ENCODE measurements at regions not wholly inside any gene's neighbourhood (a gene's known extent, or its start where the extent isn't known, plus 50 kb on each side); places are given as distances from the start of the nearest gene placed in this dataset.

DNA sequence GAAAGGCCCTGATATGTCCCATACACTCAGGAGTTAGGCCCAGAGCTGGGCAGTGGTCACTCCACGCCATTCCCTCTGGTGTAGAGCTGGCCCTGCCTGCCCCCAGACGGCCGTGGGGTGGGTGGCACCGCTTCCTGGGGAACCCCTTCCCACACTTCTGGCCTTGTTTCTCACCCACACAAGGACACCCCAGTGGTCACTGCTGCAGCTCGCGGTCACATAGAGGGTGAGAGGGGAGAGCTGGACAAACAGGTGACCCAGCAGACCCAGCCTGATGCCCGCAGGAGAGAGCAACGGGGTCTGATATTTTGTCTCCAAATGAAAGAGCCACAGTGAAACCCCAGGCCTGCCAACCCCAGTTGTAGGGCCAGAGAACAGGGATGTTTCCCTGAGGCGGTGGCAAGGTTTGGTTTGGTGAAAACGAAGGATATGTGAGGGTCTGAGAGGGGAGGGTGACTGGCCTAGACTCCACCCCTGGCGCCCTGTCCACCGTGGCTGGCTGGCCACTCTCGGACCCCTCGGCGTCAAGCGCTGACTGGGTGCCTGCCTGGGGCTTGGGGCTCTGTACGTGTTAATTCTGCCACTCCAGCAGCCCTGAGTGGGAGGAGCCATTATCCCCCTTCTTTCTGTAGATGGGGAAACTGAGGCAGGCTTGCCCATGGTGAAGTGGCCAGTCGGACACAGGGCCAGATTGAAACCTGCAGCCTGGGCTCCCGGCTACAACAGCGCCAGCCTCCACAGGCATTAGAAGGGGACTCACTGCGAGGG lies 71.0 kb upstream of the PPARA start:
- no peak overlapping the region for H2AFZ ChIP-seq (replicated peaks; ENCODE audit: low read length, poor library complexity)
- H3K79me1 ChIP-seq (ENCODE audit: low read depth in 1 of 2, low read length in 2 of 2), result peaks cover 0 to 40% of the 10 kb centered on the region in 2 experiments; a peak in 2 of 4 replicates
- no peak overlapping the region for H4K91ac ChIP-seq (ENCODE audit: insufficient read depth, low read depth, low read length)
- H3K27me3 ChIP-seq (ENCODE audit: control insufficient read depth, insufficient read depth, low read length), result no peaks in the 10 kb centered on the region
- dilution Hi-C loops (cut with HindIII; ENCODE audit: low sequenced_read_pairs, unreplicated experiment) (no loop called here), in situ Hi-C loops (cut with MboI; ENCODE audit: low sequenced_read_pairs) (no loop called here), intact Hi-C loops (cut with micrococcal nuclease) (no loop called here)
- peaks cover 60% of the 10 kb centered on the region for H4K20me1 ChIP-seq (ENCODE audit: insufficient read depth, low read length)
- peaks cover 15% of the 10 kb centered on the region for H3K9me1 ChIP-seq (ENCODE audit: insufficient read depth, low read length)
- no peak overlapping the region for H3K18ac ChIP-seq (ENCODE audit: low read depth, low read length)
- H3K56ac ChIP-seq (ENCODE audit: extremely low read depth, insufficient read depth, low read length), result no peak overlapping the region
- peak overlapping the region; percentile 7; the same call in 1 of the 2 replicates for H2AK5ac ChIP-seq (ENCODE audit: low read depth, low read length)
- 0 out of 2 replicates have a peak overlapping the region, but pooled peaks have one; percentile 13 for H2BK120ac ChIP-seq (ENCODE audit: low read depth, low read length)
- 0 out of 2 replicates have a peak overlapping the region, but pooled peaks have one; percentile 28 for H3K14ac ChIP-seq (replicated peaks; ENCODE audit: low read depth, low read length)
- peaks cover 55% of the 10 kb centered on the region for H3K4me1 ChIP-seq (ENCODE audit: control insufficient read depth, insufficient read depth, low read length)
- peak overlapping the region in 1 of 2 experiments; percentile 35; a peak in 2 of 4 replicates for H4K8ac ChIP-seq (ENCODE audit: low read depth in 2 of 2, low read length in 2 of 2)
- ChIA-PET CTCF (interaction anchor here (0.6 kb wide), 1 partner anchor 70 kb away, joined by 3 read pairs; no protein-coding TSS in a partner anchor), POLR2A (ENCODE audit: unreplicated experiment) (no interaction called here)
- H3K36me3 ChIP-seq (ENCODE audit: control insufficient read depth, insufficient read depth, low read length), result peaks cover 33% of the 10 kb centered on the region
- H2BK5ac ChIP-seq (ENCODE audit: low read depth, low read length, poor library complexity, severe bottlenecking), result no peak overlapping the region
- H3K9me3 ChIP-seq (ENCODE audit: control insufficient read depth, insufficient read depth, low read length), result no peaks in the 10 kb centered on the region
- no peak overlapping the region for H3K4me3 ChIP-seq (ENCODE audit: insufficient read depth, low read depth, low read length)
- BruUV-seq (replicated peaks), result no TSS peak
- no peak overlapping the region for H2BK20ac ChIP-seq (ENCODE audit: low read depth, low read length)
- no peak overlapping the region for H2BK15ac ChIP-seq (ENCODE audit: low read depth, low read length)
- peak overlapping the region; percentile 26 for H3K4ac ChIP-seq (ENCODE audit: low read depth, low read length)
- H4K5ac ChIP-seq (ENCODE audit: low read depth, low read length), result no peak overlapping the region
- H3K23ac ChIP-seq (ENCODE audit: low read depth, low read length), result peak overlapping the region; percentile 43; the same call in 1 of the 2 replicates
- WGBS, 2 experiments (ENCODE audit: extremely low coverage in 2 of 2, insufficient read length in 1 of 2), result 100% methylated on average over 2 of the region's 21 CpGs; no CpG with 5 or more reads in 1 of the 2 experiments
- H3K27ac ChIP-seq (ENCODE audit: insufficient read depth, low read length), result peak overlapping the region; percentile 32; the same call in 1 of the 2 replicates
- H3K4me2 ChIP-seq (ENCODE audit: low read depth, low read length), result no peak overlapping the region
- ATAC-seq (ENCODE audit: low read depth), result no peak
- no peak for DNase-seq
- no peak overlapping the region for H3K9ac ChIP-seq (ENCODE audit: low read depth, low read length)
- H2AK9ac ChIP-seq (replicated peaks; ENCODE audit: low read depth, low read length, poor library complexity), result peak overlapping the region; percentile 33
- no peak for TF ChIP-seq MXI1 (IDR thresholded peaks at IDR 0.05; ENCODE audit: borderline replicate concordance, low read depth, low read length)
- TF ChIP-seq NFE2L2 (IDR thresholded peaks at IDR 0.05; ENCODE audit: low read depth, low read length), result no peak
- TF ChIP-seq, protein P1, sequence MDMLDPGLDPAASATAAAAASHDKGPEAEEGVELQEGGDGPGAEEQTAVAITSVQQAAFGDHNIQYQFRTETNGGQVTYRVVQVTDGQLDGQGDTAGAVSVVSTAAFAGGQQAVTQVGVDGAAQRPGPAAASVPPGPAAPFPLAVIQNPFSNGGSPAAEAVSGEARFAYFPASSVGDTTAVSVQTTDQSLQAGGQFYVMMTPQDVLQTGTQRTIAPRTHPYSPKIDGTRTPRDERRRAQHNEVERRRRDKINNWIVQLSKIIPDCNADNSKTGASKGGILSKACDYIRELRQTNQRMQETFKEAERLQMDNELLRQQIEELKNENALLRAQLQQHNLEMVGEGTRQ (IDR thresholded peaks at IDR 0.05; ENCODE audit: low read depth, low read length), result no peak
- TF ChIP-seq FOS (IDR thresholded peaks at IDR 0.05; ENCODE audit: low read depth, low read length), result no peak
- TF ChIP-seq CHD1 (IDR thresholded peaks at IDR 0.05; ENCODE audit: low read depth, low read length), result no peak
- TF ChIP-seq CEBPB (IDR thresholded peaks at IDR 0.05; ENCODE audit: low read depth, low read length), result no peak
- no peak for TF ChIP-seq RFX5 (IDR thresholded peaks at IDR 0.05; ENCODE audit: low read depth, low read length)
- TF ChIP-seq, protein P2, sequence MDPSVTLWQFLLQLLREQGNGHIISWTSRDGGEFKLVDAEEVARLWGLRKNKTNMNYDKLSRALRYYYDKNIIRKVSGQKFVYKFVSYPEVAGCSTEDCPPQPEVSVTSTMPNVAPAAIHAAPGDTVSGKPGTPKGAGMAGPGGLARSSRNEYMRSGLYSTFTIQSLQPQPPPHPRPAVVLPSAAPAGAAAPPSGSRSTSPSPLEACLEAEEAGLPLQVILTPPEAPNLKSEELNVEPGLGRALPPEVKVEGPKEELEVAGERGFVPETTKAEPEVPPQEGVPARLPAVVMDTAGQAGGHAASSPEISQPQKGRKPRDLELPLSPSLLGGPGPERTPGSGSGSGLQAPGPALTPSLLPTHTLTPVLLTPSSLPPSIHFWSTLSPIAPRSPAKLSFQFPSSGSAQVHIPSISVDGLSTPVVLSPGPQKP (IDR thresholded peaks at IDR 0.05; ENCODE audit: borderline replicate concordance, low read depth, low read length), result no peak
- no peak for TF ChIP-seq POLR2A (IDR thresholded peaks at IDR 0.05; ENCODE audit: low read depth, low read length)
- no peak for TF ChIP-seq RCOR1 (IDR thresholded peaks at IDR 0.05; ENCODE audit: insufficient replicate concordance, low read length)
- TF ChIP-seq, protein P3, sequence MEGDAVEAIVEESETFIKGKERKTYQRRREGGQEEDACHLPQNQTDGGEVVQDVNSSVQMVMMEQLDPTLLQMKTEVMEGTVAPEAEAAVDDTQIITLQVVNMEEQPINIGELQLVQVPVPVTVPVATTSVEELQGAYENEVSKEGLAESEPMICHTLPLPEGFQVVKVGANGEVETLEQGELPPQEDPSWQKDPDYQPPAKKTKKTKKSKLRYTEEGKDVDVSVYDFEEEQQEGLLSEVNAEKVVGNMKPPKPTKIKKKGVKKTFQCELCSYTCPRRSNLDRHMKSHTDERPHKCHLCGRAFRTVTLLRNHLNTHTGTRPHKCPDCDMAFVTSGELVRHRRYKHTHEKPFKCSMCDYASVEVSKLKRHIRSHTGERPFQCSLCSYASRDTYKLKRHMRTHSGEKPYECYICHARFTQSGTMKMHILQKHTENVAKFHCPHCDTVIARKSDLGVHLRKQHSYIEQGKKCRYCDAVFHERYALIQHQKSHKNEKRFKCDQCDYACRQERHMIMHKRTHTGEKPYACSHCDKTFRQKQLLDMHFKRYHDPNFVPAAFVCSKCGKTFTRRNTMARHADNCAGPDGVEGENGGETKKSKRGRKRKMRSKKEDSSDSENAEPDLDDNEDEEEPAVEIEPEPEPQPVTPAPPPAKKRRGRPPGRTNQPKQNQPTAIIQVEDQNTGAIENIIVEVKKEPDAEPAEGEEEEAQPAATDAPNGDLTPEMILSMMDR (conservative IDR thresholded peaks at IDR 0.05; ENCODE audit: low read depth, low read length), result no peak
- TF ChIP-seq SMC3 (IDR thresholded peaks at IDR 0.05; ENCODE audit: low read depth, low read length), result no peak
- TF ChIP-seq MAFK (IDR thresholded peaks at IDR 0.05; ENCODE audit: low read depth, low read length), result no peak
- no peak for TF ChIP-seq BHLHE40 (IDR thresholded peaks at IDR 0.05; ENCODE audit: low read depth, low read length)
- TF ChIP-seq RAD21 (IDR thresholded peaks at IDR 0.05; ENCODE audit: low read length), result no peak

Measured in IMR-90 (cell line).